ENCODE measurements at regions not wholly inside any gene's neighbourhood (a gene's known extent, or its start where the extent isn't known, plus 50 kb on each side); places are given as distances from the start of the nearest gene placed in this dataset.

GRCh38 chr12:92463171-92463570 is 239.6 kb upstream of the PLEKHG7 start:
- DNase-seq (ENCODE audit: low read depth): no peak

DNA sequence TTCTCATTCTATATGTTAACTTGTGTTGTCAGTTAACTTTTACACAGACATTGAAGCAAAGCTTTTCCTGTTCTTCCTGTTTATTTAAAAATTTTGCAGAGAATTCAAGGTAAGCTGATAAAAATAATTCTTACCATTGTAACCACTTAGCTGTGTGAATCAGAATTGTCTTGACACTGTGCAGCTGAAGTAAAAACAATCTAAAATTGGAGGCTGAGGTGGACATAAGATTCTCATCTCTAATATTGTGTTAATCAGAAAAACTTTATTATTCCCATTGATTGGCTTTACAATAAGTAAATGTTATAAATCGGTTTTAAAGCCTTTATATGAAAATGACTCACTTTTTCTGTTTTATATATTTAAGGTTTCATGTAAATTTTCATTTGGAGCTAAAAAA is 240.3 kb upstream of the PLEKHG7 start:
- DNase-seq (ENCODE audit: low read depth): no peak

GRCh38 chr12:92462049-92462448 is 240.7 kb upstream of the PLEKHG7 start:
- no peak for DNase-seq (ENCODE audit: low read depth)

- DNase-seq (ENCODE audit: low read depth): no peak
Measured at GRCh38 chr12:92459850-92460249, 242.9 kb upstream of the PLEKHG7 start.

GRCh38 chr12:92458996-92459395 is 243.8 kb upstream of the PLEKHG7 start:
- DNase-seq (ENCODE audit: low read depth): no peak

- no peak for DNase-seq (ENCODE audit: low read depth)
Measured at GRCh38 chr12:92457458-92458180, 245.2 kb upstream of the PLEKHG7 start.

GRCh38 chr12:92452763-92453162 is 250.0 kb upstream of the PLEKHG7 start:
- no peak for DNase-seq (ENCODE audit: low read depth)

DNA sequence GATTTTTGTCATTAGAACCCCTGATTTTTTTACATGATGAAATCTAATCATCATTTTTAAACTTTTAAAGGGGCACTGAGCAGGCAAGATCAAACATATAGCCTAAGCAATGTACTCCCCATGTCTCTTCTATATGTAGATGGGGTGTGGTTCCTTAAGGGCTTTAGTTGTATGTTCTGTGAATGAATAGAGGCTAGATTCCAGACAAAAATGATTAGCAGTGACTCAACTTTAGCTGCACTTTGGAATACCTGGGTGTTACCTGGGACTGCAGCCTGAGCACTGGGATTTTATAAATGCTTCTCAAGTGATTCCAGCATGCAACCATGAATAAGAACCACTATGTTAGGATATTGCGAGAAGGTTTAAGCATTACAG is 256.7 kb upstream of the PLEKHG7 start:
- no peak for DNase-seq (ENCODE audit: low read depth)

- DNase-seq (ENCODE audit: low read depth): no peak
Measured at GRCh38 chr12:92445253-92446082, 257.3 kb upstream of the PLEKHG7 start.

- DNase-seq (ENCODE audit: low read depth): no peak
Measured at GRCh38 chr12:92444763-92445162, 258.0 kb upstream of the PLEKHG7 start.

DNA sequence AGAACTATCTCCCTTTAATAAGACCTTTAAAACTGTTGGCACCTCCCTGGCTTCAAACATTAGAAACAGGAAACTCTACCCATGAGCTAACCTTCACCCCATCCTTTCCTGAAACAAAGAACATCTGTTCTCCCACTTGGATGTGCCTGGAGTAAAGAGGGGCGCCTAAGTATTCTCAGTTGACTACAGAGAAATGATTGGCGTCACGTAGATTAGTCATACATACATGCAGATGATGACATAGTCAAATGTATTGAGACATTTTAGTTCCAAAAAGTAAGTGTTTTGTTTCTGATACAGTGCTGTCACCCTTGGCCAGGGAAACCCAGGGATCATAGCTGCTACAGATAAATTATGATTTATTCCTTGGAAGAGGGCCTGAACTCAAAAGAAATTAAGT is 260.0 kb upstream of the PLEKHG7 start:
- no peak for DNase-seq (ENCODE audit: low read depth)

DNA sequence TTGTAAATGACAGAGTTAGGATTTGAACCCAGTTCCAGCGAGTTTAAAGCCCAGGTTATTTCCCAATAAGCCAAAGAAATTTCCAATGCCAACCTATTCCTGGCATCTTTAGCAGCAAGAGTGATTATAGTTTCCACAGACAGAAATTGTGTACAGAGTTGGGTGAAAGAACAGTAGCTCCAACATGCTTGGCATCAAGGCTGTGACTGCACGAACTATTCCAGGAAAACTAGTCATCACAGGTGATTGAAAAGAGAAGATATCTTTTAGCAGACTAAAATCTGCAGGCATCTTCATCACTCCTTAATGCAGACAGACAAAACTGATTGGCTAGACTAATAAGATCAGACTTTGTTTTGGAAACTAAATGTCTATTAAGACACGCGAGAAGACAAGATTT is 262.7 kb upstream of the PLEKHG7 start:
- no peak for DNase-seq (ENCODE audit: low read depth)

GRCh38 chr12:92439420-92439805 is 263.4 kb upstream of the PLEKHG7 start:
- no peak for DNase-seq (ENCODE audit: low read depth)

DNA sequence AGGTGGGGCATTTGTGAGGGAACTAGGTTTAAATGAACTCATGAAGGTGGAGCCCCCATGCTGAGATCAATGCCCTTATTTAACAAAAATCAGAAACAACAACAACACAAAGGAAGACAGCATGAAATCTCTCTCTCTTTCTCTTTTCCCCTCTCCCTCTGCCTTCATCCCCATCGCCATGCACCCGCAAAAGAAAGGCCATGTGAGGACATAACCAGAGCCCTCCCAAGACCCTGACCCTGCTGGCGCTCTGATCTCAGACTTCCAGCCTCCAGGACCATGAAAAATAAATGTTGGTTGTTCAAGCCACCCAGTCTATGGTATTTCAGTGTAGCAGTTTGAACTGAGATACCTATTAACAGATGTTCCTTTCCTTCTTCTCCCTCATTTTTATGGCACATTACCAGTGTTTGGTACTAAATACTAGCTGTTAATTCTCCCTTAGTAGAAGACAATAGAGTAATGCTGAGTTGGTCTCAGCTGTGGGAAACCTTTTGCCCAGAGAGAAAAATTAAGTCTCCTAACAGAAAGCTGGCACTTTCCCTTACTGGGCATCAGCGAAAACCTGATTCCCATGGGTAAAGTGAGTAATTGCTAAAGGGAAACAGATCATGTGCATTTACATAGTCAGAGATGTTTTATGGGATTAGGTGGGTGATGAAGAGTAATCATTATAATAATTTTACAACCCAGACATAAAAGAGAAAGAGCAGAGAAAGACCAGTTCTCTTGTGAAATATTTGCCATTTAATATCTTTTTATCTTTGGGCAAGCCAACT is 264.0 kb upstream of the PLEKHG7 start:
- no peak for DNase-seq (ENCODE audit: low read depth)

- DNase-seq (ENCODE audit: low read depth): no peak
Measured at GRCh38 chr12:92437452-92437851, 265.3 kb upstream of the PLEKHG7 start.

DNA sequence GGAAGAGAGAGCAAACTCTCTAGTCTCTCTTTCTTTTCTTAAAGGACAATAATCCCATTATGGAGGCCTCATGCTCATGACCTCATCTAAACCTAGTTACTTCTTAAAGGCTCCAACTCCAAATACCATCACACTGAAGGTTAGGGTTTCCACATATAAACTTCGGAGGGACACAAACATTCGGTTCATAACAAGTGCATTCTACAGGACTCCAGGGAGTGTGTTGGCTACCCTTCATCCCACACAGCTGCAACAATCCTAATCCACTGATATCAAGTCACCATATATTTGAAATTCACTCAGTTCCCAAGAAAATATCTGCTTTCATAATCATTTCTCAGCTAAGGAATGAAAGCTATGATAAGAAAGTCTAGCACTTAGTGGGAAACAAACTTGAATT is 265.9 kb upstream of the PLEKHG7 start:
- no peak for DNase-seq (ENCODE audit: low read depth)

GRCh38 chr12:92434607-92435025 is 268.2 kb upstream of the PLEKHG7 start:
- DNase-seq (ENCODE audit: low read depth): no peak

DNA sequence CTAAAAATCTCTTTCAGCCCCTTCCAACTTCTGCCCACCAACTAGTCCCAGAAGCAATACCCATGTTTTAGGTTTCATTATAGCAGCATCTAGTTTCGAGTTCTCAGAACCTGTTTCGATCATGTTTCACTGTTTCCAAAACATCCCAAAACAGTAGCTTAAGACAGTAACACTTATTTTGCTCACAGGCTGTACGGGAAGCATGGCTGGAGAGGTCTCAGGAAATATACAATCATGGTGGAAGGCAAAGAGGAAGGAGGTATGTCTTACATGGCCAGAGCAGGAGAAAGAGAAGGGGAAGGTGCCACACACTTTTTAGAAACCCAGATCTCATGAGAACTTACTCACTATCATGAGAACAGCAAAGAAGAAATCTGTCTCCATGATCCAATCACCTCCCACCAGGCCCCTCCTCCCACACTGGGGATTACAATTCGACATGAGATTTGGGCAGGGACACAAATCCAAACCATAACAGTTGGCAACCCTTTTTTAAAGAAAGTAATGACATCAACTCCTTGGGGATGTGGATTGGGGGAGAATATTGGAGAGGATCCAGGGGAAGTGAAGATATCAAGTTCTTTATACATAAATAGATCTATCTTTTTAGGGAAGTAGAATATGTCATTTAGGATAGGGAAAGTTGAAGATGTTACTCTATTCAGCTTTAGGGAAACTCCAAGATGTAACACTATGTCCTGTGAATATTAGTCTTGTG is 269.9 kb upstream of the PLEKHG7 start:
- no peak for DNase-seq (ENCODE audit: low read depth)

- no peak for DNase-seq (ENCODE audit: low read depth)
Measured at GRCh38 chr12:92431146-92431545, 271.6 kb upstream of the PLEKHG7 start.

DNA sequence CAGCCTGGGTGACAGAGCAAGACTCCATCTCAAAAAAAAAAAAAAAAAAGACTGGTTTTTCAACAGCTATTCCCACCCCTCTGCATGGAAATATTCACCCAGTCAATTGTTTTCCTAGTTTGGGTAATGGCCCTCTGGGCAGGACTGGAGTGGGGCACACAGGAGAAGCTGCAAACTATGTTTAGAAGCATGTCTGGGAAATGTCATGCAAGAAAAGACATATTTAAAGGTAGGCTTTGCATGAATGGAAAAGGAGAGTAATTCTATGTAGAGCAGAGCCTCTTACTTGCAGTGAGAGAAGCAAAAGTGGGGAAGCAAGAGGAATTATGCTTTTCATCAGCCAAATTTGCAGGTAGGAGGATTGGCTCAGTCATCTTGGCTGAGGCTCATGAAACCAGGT is 276.5 kb upstream of the PLEKHG7 start:
- no peak for DNase-seq (ENCODE audit: low read depth)

GRCh38 chr12:92425165-92425564 is 277.6 kb upstream of the PLEKHG7 start:
- no peak for DNase-seq (ENCODE audit: low read depth)

GRCh38 chr12:92424338-92424737 is 278.5 kb upstream of the PLEKHG7 start:
- no peak for DNase-seq (ENCODE audit: low read depth)

All from activated T-cell treated with anti-CD3 and anti-CD28 coated beads for 1 hour (primary cell).